ENCODE measurements at regions not wholly inside any gene's neighbourhood (a gene's known extent, or its start where the extent isn't known, plus 50 kb on each side); places are given as distances from the start of the nearest gene placed in this dataset.
A peak's percentile ranks its signal among the peaks of the same experiment; 100 is the strongest.
"Not testable (repeated sequence)": the region's sequence is repeated elsewhere in the genome, so short reads cannot be mapped to it uniquely, and the experiment has no call there.

DNA sequence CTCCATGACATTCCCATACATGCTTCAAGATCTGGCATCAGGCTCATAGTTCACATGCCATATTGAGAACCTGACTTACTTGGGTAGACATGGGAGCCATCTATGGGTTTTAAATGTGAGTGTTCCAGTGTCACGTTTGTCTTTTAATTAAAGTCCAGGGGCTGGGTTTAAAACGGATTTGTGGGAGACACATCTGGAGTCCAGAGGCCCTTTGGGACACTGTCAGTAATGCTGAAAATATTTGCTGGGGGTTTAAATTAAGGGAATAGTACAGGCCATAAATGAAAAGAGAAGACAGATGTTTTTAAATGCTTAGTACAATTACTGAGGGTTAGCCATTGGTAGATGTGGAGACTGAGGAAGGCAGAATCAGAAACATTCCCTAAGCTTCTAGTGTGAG is 478.0 kb downstream of the PID1 start:
- DNase-seq (ENCODE audit: low spot score), result no peak

GRCh38 chr2:228786901-228787300 is 484.2 kb downstream of the PID1 start:
- DNase-seq (ENCODE audit: low spot score), result no peak

DNA sequence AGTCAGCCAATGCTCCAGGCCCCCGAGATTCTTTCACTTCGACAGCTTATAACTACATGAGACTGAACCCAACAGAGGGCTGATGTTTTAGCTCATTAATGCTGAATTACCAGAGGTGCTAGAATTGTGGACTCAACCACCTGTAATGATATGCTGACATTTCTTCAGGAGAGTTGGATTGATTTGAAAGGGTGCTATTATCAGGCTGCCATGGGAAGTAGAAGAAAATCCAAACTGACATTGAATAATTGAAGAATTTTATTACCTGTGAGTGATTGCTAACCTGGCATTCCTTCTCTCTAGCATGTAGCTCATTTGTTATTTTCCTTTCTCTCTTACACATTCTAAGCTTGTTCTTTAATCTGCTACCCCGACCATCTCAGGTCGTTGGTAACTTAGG is 488.8 kb downstream of the PID1 start:
- DNase-seq (ENCODE audit: low spot score), result no peak

DNA sequence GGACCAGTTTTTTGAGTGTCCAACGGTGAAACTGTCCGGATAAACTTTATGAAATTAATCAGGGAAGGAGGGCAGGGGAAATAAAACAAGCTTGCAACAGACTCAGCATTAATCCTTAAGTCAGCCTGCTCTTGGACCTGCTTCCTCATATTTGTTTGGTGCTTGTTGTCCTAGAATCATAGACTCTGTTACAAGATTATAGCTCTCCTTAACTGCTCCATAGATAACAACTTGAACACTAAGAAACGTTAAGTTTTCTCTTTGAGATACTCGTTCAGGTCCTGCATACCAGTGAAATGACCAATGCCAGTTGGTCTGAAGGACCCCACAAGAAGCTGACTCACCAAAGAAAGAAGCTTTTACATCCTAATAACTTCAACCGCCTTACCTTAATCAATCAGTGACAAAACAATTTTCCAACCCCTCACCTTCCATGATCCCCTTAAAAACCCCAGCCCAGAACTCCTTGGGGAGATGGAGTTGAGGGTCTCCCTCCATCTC is 493.2 kb downstream of the PID1 start:
- no peak for DNase-seq (ENCODE audit: low spot score)

GRCh38 chr2:228774548-228774947 is 496.5 kb downstream of the PID1 start:
- no peak for DNase-seq (ENCODE audit: low spot score)

- DNase-seq (ENCODE audit: low spot score), result no peak
Measured at GRCh38 chr2:228771774-228772173, 499.3 kb downstream of the PID1 start.

GRCh38 chr2:228771315-228771714 is 499.8 kb downstream of the PID1 start:
- DNase-seq (ENCODE audit: low spot score), result no peak

DNA sequence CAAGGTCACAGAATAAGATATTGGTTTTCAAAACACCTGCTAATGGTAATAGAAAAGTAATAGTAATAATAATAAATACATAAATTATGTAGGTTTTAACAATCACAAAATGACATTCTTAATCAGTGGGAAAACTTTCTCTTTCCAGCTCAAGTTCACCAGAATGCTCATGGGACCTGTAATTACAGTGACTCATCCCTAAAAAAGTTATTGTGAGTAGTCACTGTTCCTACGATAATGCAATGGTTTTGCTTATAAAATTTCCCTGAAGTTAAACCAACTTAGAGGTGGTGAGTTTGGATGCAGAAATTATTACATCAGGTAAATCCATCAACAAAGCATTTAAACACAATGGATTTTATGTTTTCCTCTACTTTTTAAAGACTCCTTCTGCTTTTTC is 502.3 kb downstream of the PID1 start:
- DNase-seq (ENCODE audit: low spot score), result peak; percentile 6

DNA sequence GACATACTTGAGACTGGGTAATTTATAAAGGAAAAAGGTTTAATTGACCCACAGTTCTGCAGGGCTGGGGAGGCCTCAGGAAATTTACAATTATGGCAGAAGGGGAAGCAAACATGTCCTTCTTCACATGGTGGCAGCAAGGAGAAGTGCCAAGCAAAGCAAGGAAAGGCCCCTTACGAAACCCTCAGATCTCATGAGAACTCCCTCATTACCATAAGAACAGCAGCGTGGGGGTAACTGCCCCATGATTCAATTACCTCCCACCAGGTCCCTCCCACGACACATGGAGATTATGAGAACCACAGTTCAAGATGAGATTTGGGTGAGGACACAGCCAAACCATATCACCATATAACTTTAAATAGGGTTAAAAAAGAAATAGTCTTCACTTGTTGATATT is 502.9 kb downstream of the PID1 start:
- not testable (repeated sequence) for DNase-seq (ENCODE audit: low spot score)

DNA sequence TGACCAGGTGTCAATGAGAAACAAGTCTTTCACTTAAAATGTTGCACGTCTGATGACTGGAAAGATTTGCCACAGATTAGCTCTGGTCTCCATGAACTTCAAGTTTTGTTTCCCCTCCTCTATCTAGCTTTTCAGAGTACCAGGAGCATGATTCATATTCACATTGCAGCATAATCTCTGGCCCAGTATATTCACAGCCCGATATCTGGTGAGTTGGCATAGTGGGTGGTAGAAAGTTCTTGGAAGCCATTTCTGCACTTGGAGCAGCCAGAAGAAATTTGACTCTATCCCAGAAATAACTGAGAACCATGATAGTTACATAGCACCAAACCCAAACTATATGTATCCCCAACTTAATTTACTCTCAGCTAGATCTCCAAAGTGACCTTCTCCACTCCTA is 503.9 kb downstream of the PID1 start:
- DNase-seq (ENCODE audit: low spot score), result no peak

DNA sequence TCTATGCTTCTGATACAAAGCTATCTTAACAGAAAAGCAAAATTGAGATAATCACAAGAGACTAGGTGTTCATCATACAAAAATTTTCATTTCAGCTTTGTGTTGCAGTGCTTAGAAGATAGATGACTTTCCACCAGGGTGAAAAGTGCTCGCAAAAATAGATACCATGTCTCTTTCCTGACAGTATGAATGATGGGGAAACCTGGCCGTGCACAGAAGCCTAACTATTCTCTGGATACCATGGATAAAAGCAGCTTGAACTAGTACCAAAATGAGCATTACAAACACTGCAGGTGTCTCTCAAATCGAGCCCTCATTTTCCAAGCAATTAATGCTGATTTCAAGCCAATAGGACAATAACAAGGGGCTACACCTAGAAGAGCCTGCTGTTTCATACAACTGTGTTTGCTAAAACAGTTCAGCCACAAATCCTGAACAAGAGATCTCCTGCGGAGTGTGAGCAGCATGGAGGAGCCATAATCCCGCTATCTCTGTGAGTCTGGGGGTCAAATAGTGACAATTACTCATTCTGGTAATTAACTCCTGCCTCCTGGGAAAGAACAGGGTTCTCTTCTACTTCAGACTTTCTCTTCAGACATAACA is 507.6 kb downstream of the PID1 start:
- DNase-seq (ENCODE audit: low spot score), result no peak

- DNase-seq (ENCODE audit: low spot score), result no peak
Measured at GRCh38 chr2:228762565-228762964, 508.5 kb downstream of the PID1 start.

DNA sequence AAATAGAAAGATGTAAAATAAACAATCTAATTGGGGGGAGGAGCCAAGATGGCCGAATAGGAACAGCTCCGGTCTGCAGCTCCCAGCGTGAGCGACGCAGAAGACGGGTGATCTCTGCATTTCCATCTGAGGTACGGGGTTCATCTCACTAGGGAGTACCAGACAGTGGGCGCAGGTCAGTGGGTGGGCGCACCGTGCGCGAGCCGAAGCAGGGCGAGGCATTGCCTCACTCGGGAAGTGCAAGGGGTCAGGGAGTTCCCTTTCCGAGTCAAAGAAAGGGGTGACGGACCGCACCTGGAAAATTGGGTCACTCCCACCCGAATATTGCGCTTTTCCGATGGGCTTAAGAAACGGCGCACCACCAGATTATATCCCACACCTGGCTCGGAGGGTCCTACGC is 515.4 kb downstream of the PID1 start:
- not testable (repeated sequence) for DNase-seq (ENCODE audit: low spot score)

GRCh38 chr2:228747483-228747882 is 523.6 kb downstream of the PID1 start:
- DNase-seq (ENCODE audit: low spot score), result no peak

DNA sequence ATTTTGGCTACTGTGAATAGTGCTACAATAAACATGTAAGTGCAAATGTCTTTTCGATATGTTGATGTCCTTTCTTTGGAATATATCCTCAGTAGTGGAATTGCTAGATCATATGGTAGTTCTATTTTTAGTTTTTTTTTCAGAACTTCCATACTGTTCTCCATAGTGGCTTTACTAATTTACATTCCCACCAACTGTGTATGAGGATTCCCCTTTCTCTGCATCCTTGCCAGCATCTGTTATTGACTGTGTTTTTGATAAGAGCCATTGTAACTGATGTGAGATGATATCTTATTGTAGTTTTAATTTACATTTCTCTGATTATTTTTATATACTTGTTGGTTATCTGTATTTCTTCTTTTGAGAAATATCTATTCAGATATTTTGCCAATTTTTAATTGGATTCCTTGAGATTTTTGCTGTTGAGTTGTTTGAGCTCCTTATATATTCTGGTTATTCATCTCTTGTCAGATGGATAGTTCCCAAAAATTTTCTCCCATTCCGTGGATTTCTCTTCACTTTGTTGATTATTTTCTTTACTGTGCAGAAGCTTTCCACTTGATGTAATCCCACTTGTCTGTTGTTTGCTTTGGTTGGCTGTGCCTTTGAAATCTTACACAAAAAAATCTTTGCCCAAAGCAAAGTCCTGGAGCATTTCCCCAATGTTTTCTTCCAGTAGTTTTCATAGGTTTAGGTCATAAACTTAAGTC is 532.3 kb downstream of the PID1 start:
- DNase-seq (ENCODE audit: low spot score), result no peak

DNA sequence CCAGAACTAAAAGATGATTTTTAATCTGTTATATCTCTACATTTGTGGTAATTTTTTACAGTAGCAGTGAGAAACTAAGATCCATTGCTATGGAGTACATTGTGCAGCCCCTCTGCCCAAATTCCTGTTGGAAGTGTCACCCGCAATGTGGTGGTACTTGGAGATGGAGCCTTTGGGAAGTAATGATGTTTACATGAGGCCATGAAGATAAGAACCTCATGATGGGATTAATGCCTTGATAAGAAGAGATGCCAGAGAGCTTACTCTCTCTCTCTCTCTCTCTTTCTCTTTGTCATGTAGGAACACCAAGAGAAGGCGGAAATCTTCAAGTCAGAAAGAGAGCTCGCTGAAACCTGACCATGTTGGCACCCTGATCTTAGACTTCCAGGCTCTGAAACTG is 535.4 kb downstream of the PID1 start:
- no peak for DNase-seq (ENCODE audit: low spot score)

GRCh38 chr2:228731517-228731916 is 539.6 kb downstream of the PID1 start:
- no peak for DNase-seq (ENCODE audit: low spot score)

- no peak for DNase-seq (ENCODE audit: low spot score)
Measured at GRCh38 chr2:228728961-228729360, 542.1 kb downstream of the PID1 start.

DNA sequence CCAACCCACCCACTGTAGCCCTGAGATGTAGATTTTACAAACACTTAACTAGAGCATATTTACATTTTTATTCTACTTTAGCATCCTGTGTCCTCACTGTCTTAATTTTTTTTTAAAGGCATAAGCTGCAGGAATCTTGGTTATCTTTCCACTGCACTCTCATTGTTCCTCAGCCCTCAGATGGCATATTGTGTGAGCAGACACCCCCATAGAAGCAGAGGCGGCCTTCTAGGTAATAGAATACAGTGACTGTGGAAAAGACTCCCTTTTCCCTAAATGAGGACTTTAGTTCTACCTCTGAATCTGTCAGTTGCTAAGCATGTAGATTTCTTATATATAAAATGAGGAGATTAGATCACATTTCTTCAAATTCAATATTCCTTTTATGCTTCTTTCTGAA is 543.5 kb upstream of the SPHKAP start:
- DNase-seq (ENCODE audit: low spot score), result no peak

DNA sequence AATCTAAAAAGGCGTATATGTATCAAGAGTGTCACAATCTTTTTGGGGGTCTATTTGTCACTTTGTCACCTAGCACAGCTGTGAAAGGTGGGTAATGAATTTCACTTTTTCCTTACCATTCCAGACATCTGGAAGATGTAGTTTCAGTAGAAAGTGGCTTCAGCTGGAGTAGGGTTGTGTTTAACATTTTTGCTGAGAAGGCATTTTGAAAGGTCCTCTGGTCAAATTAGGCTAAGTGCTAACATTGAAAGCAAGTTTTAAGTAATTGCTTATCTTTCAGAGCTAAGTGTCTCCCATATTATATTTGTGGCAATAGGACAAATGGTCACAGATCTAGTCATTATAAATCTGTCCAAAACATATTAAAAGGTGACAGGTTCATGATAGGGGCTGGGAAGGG is 542.1 kb upstream of the SPHKAP start:
- no peak for DNase-seq (ENCODE audit: low spot score)

DNA sequence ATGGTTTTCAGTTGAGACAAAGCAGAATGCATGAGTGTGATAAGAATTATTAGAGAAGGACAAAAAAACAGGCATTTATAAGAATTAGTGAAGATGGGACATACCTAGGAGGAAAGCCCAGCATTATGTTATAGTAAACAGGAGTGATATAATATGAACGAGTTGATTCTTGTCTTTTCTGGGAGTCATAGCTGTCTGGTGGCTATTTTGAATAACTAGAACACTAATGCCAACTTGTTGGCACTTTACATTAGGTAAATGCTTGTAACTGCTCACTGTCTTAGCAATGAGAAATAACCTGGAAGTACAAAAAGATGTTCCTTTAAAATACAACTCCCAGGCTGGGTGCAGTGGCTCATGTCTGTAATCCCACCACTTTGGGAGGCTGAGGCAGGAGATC is 540.8 kb upstream of the SPHKAP start:
- DNase-seq (ENCODE audit: low spot score), result no peak

DNA sequence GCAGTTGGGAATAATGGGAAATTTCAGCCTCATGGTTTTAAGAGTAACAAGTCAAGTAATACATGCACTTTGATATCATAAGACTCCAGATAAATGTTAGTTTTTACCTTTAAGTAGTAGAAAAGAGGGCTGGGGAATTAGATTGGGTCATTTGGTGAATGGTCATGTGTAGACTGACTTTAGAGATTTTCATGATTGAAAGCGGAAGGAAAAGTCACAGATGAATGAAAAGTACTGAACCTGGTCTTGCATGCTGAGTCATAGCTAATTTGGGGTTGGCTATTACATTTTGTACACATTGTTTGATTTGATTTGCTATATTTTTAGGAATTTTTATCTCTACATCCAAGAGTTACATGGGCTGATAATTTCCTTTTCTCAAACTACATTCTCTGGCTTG is 539.4 kb upstream of the SPHKAP start:
- DNase-seq (ENCODE audit: low spot score), result no peak

GRCh38 chr2:228709788-228710371 is 528.4 kb upstream of the SPHKAP start:
- no peak for DNase-seq (ENCODE audit: low spot score)

GRCh38 chr2:228707846-228708245 is 526.4 kb upstream of the SPHKAP start:
- DNase-seq (ENCODE audit: low spot score), result no peak
